Suppressor macrophage treated with lipopolysaccharide for 4 hours (primary cell): ENCODE measurements at regions not wholly inside any gene's neighbourhood (a gene's known extent, or its start where the extent isn't known, plus 50 kb on each side); places are given as distances from the start of the nearest gene placed in this dataset.
A peak's percentile ranks its signal among the peaks of the same experiment; 100 is the strongest.

ENCODE experiments used
- DNase-seq: peaks from one replicate; pipeline ENCODE4 v3.0.0-alpha.2; 2020

DNA sequence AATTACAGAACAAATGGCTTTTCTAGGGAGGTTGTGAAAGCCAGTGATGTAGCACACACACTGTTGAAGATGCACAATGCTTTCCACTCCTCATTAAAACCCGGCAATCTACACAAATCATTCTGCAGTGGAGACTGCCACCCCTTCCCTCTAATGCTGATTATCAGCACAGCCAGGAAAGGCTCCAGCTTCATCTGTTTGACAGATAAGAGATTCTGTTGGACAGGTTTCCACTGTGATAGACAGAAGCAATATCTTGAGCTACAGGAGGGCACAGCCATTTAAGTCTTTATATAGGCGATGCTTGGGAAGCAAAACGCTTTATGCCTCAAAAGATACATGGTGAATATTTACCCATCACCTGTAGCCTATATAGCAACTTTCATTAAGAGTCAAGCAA is 555.6 kb downstream of the GLRX3 start:
- DNase-seq = no peak

- no peak for DNase-seq
These were observed 560.7 kb downstream of the GLRX3 start for GRCh38 chr10:130696870-130697269.

GRCh38 chr10:130707389-130707979 is 571.3 kb downstream of the GLRX3 start:
- DNase-seq = no peak

- DNase-seq = no peak
These were observed 572.4 kb downstream of the GLRX3 start for GRCh38 chr10:130708465-130709070.

DNA sequence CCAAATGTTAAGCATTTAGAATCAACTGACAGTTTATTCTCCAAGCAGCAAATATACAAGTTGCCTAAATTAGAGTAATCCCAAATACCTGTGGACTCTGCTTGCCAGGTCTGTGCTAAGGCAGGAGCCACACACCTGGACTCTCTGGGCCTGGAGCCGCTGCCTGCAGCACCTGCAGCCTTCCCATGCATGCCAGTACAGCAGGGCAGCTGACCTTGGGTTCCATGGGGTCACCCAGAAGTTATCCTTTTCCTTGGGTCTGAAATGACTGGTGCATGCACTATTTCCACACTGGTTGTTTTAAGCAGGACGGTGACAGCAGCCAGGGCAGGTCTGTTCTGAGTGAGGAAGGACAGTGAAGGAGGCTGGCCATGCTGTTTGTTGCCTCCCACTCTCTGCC is 573.2 kb downstream of the GLRX3 start:
- DNase-seq = no peak

DNA sequence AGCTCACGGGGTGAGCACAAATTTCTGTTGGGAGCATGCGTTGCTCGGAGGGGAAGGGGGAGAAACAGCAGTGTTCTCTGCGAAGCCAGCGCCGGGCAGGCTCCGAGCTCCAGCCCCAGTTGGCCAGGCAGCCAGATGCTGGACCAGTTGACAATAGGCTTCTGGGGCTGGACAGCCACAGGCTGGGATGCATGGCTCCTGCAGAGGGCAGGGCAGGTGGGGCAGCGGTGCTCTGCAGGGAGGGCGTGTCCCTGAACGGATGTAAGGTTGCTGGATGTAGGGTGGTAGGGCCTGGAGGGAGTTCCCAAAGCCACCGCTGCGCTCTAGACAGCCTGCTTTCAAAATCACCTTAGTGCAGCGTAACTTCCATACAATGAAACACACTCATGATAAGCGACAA is 574.9 kb downstream of the GLRX3 start:
- no peak for DNase-seq

DNA sequence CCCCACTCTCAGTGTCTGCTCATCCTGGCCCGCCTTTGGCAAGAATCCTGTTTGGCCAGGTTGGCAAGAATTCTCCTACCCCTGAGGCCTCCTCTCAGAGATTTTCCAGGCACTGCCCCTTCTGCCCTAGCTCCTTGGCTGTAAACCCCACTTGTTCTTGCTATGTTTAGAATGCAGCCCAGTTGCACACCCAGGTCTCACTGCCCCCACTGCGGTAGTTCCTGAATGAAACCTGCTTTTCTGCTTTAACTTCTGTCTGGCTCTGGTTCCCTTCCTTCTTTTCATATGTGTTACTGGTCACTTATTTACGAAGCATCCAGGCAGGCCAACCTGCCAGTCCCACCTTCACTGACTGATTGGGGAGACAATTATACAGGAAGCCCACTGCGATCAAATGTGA is 576.9 kb downstream of the GLRX3 start:
- DNase-seq = no peak

- no peak for DNase-seq
These were observed 577.5 kb downstream of the GLRX3 start for GRCh38 chr10:130713731-130714130.

DNA sequence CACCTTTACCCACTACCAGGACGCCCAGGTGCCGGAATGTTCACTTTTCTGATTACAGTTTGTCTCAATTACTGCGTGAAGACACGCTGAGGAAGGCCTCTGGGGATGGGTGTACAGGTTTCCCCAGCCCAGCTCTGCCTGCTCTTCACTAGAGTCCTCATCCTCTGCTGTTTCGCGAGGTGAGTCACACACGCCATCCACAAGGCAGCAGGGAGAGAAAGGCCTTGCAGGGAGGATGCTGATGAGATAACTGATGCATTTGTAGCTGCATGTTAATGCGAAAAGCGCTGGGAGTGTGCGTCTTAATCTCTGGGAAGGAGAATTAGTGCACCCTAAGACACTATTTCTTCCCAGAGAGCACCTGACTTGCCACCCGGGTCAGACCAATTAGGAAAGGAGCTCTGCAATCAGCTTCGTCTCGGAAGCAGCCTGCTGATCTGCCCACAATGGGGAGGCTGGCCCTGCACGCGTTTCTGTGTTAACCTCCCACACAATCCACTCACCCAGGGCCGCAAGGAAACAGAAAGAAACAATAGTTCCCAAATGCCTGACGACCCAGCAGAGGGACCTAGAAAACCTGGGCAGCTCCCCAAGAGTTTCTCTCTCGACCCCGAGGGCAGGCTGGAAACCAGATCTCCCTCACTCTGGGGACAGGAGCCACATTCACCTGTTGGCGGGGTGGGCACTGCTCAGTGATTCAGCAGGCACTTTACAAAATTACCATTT is 578.7 kb downstream of the GLRX3 start:
- no peak for DNase-seq

DNA sequence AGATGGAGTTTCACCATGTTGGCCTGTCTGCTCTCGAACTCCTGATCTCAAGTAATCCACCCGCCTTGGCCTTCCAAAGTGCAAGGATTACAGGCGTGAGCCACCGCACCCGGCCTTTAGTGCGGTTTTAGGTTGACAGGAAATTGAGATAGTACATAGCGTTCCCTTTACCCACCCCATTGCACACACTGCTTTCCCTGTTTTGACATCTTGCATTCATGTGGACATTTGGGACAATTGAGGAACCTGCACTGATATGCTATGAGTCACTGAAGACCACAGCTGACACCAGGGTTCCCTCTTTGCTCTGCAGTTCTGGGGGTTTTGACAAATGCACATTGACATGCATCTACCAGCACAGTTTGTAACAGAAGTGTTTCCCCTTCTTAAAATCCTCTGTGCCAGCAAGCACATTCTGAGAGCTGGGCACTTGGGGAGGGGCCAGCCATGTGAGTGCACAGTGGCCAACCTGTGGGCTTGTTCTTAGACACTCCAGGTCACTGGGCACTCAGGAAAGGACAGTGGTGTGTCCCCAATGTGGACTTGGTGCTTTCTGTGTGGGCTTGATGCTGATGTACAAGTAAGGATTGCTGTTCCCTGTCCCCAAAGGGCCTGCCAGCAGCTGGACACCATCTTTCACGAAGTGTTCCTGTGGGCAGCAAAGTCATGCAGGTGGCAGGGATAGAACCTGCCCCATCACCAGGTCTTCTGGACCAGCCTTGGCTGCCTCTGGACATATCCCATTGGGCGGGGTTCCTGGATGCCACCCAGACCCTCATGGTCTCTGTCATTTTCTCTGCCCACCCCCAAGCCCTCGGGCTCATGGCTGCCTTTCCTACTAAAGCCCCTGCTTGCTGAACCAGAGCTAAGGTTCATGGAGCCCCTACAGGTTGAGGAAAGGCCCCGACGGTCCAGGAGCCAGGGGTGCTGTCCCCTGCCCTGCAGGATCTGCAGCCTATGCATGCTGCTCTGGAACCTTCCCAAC is 579.8 kb downstream of the GLRX3 start:
- peak; percentile 8 for DNase-seq

DNA sequence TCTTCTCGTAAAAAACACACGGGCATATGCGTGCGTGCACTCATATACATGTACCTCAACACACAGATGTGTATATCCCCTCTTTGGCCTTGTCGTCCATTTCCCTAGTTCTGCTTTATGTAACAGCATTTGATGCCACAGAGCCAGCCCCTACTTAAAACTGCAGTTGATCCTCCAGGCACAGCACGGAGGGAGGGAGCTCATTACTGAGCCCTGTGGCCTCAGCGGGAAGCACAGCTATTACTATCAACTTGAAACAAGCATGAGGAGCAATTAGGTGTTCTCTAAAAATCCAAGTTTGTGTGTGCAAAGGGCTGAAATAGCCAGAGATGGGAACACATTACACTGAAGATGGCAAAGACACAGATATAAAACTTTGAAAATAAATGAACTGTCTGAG is 580.9 kb downstream of the GLRX3 start:
- no peak for DNase-seq

- DNase-seq = peak; percentile 1
These were observed 582.7 kb downstream of the GLRX3 start for GRCh38 chr10:130718744-130719447.

GRCh38 chr10:130719448-130719752 is 583.2 kb downstream of the GLRX3 start:
- DNase-seq = no peak

- no peak for DNase-seq
These were observed 584.0 kb downstream of the GLRX3 start for GRCh38 chr10:130720235-130720634.

DNA sequence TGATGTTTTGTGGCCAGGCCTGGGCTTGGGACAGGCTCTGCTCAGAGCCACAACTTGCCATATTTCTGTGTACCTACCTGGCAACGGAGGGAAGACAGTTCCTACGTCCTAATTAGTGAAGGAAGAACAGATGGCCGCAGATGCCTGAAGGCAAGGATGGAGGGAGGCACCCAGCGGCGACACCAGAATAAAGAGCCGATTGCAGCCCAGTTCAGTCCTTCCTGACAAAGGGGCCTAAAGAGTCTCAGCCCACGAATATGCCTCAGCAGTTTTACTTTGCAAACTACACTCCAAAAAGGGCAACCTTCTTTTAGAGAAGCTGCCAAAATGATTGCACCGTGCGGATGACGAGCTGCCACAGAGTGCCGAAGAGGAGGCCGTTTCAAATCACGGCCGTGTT is 585.8 kb downstream of the GLRX3 start:
- DNase-seq = no peak

GRCh38 chr10:130723704-130724103 is 587.5 kb downstream of the GLRX3 start:
- no peak for DNase-seq

DNA sequence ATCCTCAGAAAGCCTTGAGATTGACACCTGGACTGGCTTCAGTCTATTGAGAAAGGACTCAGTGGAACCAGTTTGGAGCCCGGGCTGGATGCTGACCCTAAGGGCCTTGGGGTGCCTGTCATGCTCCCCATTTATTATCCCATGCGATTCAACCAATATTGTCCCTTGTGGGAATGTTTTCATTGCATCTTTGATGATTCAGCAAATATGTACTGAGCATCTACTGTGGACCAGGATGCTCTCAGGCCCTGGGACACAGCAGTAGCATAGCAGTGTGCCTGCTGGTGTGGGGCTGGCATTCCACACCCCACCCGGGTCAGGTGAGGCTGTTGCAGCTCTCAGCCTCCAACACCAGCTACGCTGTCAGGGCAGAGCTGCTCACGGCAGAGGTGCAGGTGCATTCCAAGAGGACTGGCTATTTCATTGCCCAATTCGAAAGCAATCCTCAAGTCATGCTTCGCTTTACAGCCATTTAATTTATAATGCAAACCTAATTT is 586.0 kb downstream of the TCERG1L start:
- DNase-seq = no peak

DNA sequence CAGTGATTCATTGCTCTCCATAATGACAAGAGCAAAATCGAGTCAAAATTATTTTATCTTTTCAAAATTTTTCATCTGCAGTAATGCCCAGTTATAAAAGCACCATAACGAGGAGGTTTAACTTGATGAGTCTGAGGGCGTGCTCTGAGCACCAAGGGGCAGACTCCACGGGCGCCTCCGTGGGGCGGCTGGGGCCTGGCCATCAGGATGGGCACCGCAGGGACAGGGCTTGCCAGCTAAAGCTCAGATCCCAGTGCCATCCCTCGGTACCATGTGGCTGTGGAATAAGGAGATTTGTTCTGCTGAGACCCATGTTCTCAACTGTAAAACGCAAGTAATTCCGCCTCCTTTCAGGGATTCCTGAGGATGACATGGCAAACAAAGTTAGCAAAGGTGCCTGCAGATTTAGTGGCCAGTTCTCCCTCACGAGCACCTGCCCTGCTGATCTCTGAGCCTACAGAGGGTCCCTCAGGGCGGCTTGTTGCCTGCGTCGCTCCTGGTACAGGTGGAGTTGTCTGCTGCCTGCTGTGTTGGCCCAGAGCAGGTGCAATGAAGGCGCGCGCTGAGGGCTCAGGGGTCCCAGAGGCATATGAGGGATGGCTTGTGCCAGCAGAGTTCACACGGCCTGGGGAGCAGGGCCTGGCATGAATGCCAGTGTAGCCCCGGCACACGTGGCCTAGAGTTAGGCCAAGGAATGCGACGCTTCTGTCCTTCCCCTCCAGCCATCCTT is 584.4 kb downstream of the TCERG1L start:
- DNase-seq = no peak

DNA sequence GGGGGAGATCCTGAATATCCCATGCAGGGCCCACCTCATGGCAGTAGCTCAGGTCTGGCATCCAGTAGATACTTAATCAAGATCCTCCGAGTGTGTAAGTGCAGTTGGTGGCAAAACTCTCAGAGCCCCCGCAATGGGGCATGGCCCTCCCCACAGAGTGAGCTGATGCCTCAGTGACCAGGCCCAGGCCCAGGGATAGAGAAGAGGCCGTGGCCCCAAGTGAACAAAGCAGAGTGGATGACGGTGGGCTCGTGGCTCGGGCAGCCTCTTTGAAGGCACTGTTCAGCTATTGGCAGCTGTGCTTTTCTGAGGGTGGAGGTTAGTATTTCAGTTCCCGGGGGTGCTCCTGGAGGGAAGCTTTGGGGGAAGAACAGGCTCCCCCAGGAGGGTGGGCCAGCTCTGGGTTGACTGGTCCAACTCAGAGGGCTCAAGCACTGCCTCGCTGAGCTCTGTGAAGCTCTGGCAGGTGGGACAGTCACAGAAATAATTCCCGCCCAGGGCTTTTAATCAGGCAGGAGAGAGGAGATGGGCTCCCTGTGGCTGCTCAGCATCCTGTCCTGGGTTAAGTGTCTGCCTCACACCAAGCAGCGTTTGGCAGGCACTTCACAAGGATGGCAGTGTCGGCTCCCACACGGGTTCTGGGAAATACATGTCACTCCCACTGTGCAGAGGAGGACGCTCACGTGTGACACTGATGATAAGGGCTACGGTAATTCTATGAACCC is 583.6 kb downstream of the TCERG1L start:
- no peak for DNase-seq

DNA sequence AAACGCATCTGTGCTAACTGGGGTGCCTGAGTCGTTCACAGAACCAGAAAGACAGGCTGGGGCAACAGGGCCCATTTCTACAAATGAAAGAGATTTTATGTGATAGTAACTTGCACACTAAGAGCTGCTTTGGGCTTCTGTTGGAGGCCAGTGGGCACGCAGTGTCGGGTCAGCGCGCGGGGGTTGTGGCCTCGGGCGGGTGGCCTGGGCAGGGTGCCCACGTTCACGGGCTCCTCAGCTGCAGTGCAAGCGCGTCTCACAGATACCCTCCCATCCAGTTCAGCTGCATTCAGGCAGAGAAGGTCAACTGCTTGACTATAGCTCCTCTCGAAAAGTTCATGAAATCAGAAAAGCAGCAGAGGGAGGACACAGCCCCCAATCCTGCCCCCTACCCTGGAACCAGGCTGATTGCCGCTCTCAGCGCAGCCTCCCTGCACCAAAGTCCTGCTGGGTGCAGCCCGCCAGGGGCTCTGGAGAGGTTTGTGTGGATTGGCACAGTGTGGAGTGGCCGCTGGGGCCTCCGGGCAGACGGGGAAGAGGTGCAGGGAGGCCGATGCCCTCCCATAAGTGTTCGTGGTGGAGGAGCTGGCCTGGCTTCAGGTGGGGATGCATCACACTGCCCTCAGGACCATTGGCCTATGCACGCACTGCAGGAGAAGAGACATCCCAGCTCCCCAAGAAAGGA is 582.8 kb downstream of the TCERG1L start:
- no peak for DNase-seq

DNA sequence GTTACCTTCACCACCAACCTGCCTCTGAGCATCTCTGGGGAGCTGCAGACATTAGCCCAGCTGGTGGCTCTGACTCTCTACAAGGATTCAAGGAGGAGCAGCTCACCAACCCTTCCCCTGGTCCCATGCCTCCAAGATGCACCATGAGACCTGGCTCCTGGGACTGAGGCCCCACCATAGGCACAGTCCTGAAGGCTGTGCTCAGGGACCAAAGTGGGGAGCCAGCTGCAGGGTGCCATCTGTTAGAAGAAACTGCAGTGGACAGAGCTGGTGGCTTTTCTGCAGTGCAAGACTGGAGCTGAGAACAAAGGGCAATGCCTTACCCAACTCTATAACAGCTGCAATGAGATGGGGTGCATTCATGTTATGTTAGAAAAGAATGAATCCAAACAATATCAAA is 581.6 kb downstream of the TCERG1L start:
- DNase-seq = no peak
